ENCODE measurements at regions not wholly inside any gene's neighbourhood (a gene's known extent, or its start where the extent isn't known, plus 50 kb on each side); places are given as distances from the start of the nearest gene placed in this dataset.
"Not testable (repeated sequence)": the region's sequence is repeated elsewhere in the genome, so short reads cannot be mapped to it uniquely, and the experiment has no call there.

GRCh38 chr10:28090506-28090905 is 91.6 kb upstream of the ODAD2 start:
- no peak overlapping the region for H3K27ac ChIP-seq
- TF ChIP-seq CTCF (IDR thresholded peaks at IDR 0.05): no peak
- TF ChIP-seq ZFX (IDR thresholded peaks at IDR 0.05; ENCODE audit: borderline replicate concordance): no peak

- H3K27ac ChIP-seq: no peak overlapping the region
- TF ChIP-seq ZFX (IDR thresholded peaks at IDR 0.05; ENCODE audit: borderline replicate concordance) (no peak), CTCF (IDR thresholded peaks at IDR 0.05) (no peak)
Observed at GRCh38 chr10:28089467-28089866, 90.6 kb upstream of the ODAD2 start.

- no peak for TF ChIP-seq CTCF (IDR thresholded peaks at IDR 0.05)
- no peak for TF ChIP-seq ZFX (IDR thresholded peaks at IDR 0.05; ENCODE audit: borderline replicate concordance)
- H3K27ac ChIP-seq: no peak overlapping the region
Observed at GRCh38 chr10:28087661-28088351, 88.9 kb upstream of the ODAD2 start.

GRCh38 chr10:28085760-28086159 is 86.9 kb upstream of the ODAD2 start:
- not testable (repeated sequence) for H3K27ac ChIP-seq

- no peak overlapping the region for H3K27ac ChIP-seq
- TF ChIP-seq CTCF (IDR thresholded peaks at IDR 0.05) (no peak), ZFX (IDR thresholded peaks at IDR 0.05; ENCODE audit: borderline replicate concordance) (no peak)
Observed at GRCh38 chr10:28082885-28083284, 84.0 kb upstream of the ODAD2 start.

GRCh38 chr10:28082316-28082715 is 83.4 kb upstream of the ODAD2 start:
- no peak for TF ChIP-seq ZFX (IDR thresholded peaks at IDR 0.05; ENCODE audit: borderline replicate concordance)
- no peak for TF ChIP-seq CTCF (IDR thresholded peaks at IDR 0.05)
- no peak overlapping the region for H3K27ac ChIP-seq

- H3K27ac ChIP-seq: no peak overlapping the region
- TF ChIP-seq CTCF (IDR thresholded peaks at IDR 0.05) (no peak), ZFX (IDR thresholded peaks at IDR 0.05; ENCODE audit: borderline replicate concordance) (no peak)
Observed at GRCh38 chr10:28077889-28078288, 79.0 kb upstream of the ODAD2 start.

GRCh38 chr10:28075424-28075823 is 76.5 kb upstream of the ODAD2 start:
- TF ChIP-seq ZFX (IDR thresholded peaks at IDR 0.05; ENCODE audit: borderline replicate concordance): no peak
- no peak for TF ChIP-seq CTCF (IDR thresholded peaks at IDR 0.05)
- H3K27ac ChIP-seq: no peak overlapping the region

Measured in 22Rv1 (cell line).